ENCODE measurements at regions not wholly inside any gene's neighbourhood (a gene's known extent, or its start where the extent isn't known, plus 50 kb on each side); places are given as distances from the start of the nearest gene placed in this dataset.

GRCh38 chr7:145909991-145910513 is 206.5 kb upstream of the CNTNAP2 start:
- Histone ChIP-seq H2BK12ac (ENCODE audit: low read depth, low read length) (no peak overlapping the region), H4K91ac (replicated peaks; ENCODE audit: insufficient read length, low read length) (no peak overlapping the region), H2BK120ac (replicated peaks; ENCODE audit: low read depth, low read length) (no peak overlapping the region), H2AK5ac (ENCODE audit: low read depth, low read length) (no peak overlapping the region), H2BK20ac (ENCODE audit: low read length) (no peak overlapping the region), H3K79me1 (ENCODE audit: low read depth, low read length) (no peaks in the 10 kb centered on the region), H2AFZ (ENCODE audit: low read length) (no peak overlapping the region), H3K18ac (ENCODE audit: extremely low read depth, low read length) (no peak overlapping the region), H3K4me3 (ENCODE audit: extremely low read depth in 1 of 4, insufficient read depth in 2 of 4, low read depth in 3 of 4, low read length in 4 of 4) (no peak overlapping the region), H4K8ac (ENCODE audit: extremely low read depth, insufficient read depth, low read length) (no peak overlapping the region), H3K23me2 (ENCODE audit: low read depth, low read length) (no peaks in the 10 kb centered on the region; the same call in 1 of the 2 replicates), H3K14ac (ENCODE audit: insufficient read length) (no peak overlapping the region), H4K20me1 (replicated peaks in 1 of 2; ENCODE audit: control insufficient read depth in 1 of 2, insufficient read depth in 2 of 2, low read length in 2 of 2) (no peaks in the 10 kb centered on the region), H3K23ac (ENCODE audit: insufficient read length) (no peak overlapping the region), H3K9me3 (ENCODE audit: insufficient read depth in 2 of 2, low read depth in 1 of 2, low read length in 1 of 2) (no peaks in the 10 kb centered on the region), H2BK5ac (ENCODE audit: low read depth, low read length) (no peak overlapping the region), H3K36me3 (ENCODE audit: control insufficient read depth in 2 of 4, insufficient read depth in 4 of 4, low read length in 3 of 4) (no peaks in the 10 kb centered on the region), H3K56ac (replicated peaks; ENCODE audit: insufficient read length, low read depth, low read length) (no peak overlapping the region), H3K27ac (ENCODE audit: low read depth, low read length) (no peak overlapping the region), H3K4me1 (replicated peaks in 1 of 4; ENCODE audit: control insufficient read depth in 3 of 4, insufficient read depth in 4 of 4, low read length in 3 of 4) (no peaks in the 10 kb centered on the region), H3K9ac (replicated peaks in 1 of 4; ENCODE audit: extremely low read depth in 1 of 4, low read depth in 3 of 4, low read length in 3 of 4) (no peak overlapping the region), H3K27me3 (replicated peaks in 1 of 4; ENCODE audit: control insufficient read depth in 3 of 4, extremely low read depth in 1 of 4, insufficient read depth in 3 of 4, low read length in 3 of 4) (no peaks in the 10 kb centered on the region), H3K4me2 (ENCODE audit: insufficient read depth in 1 of 2, low read depth in 2 of 2, low read length in 2 of 2) (no peak overlapping the region), H2BK15ac (ENCODE audit: low read length) (no peak overlapping the region), H3K79me2 (ENCODE audit: control insufficient read depth in 1 of 2, insufficient read depth in 2 of 2, low read length in 2 of 2) (no peaks in the 10 kb centered on the region), H3K4ac (replicated peaks; ENCODE audit: insufficient read length, low read depth, low read length) (no peak overlapping the region), H4K5ac (ENCODE audit: insufficient read length, low read depth, low read length) (no peak overlapping the region)
- DNase-seq (ENCODE audit: low read depth in 1 of 2, low spot score in 2 of 2): no peak
- 92% methylated on average over 3 of the region's 3 CpGs; no CpG with 5 or more reads in 1 of the 2 experiments for WGBS, 2 experiments (ENCODE audit: extremely low coverage in 1 of 2, insufficient coverage in 1 of 2, insufficient read length in 1 of 2, insufficient replicate concordance in 2 of 2, low coverage in 1 of 2, low lambda C conversion rate in 2 of 2, missing lambda C conversion rate in 1 of 2)
- ChIA-PET POLR2A (ENCODE audit: partially characterized antibody) (no interaction called here), CTCF (ENCODE audit: partially characterized antibody) (no interaction called here)
- no peak for FAIRE-seq
- TF ChIP-seq SP4 (IDR thresholded peaks at IDR 0.05; ENCODE audit: low read length): no peak
- TF ChIP-seq KDM5A (IDR thresholded peaks at IDR 0.05; ENCODE audit: low read length): no peak
- TF ChIP-seq POLR2AphosphoS5 (IDR thresholded peaks at IDR 0.05; ENCODE audit: low read depth, low read length): no peak
- TF ChIP-seq NANOG (IDR thresholded peaks at IDR 0.05; ENCODE audit: insufficient read depth, low read depth, low read length, poor library complexity, severe bottlenecking): no peak
- TF ChIP-seq CBX5 (IDR thresholded peaks at IDR 0.05; ENCODE audit: low read depth, low read length): no peak
- TF ChIP-seq RFX5 (IDR thresholded peaks at IDR 0.05; ENCODE audit: borderline replicate concordance, low read depth, low read length): no peak
- no peak for TF ChIP-seq YY1 (IDR thresholded peaks at IDR 0.05; ENCODE audit: low read depth, low read length)
- TF ChIP-seq SP1 (IDR thresholded peaks at IDR 0.05; ENCODE audit: low read depth, low read length): no peak
- no peak for TF ChIP-seq NRF1 (IDR thresholded peaks at IDR 0.05; ENCODE audit: low read depth, low read length)
- no peak for TF ChIP-seq EZH2 (IDR thresholded peaks at IDR 0.05; ENCODE audit: low read depth, low read length, severe bottlenecking)
- TF ChIP-seq EP300 (IDR thresholded peaks at IDR 0.05; ENCODE audit: borderline replicate concordance in 1 of 2, low read depth in 2 of 2, low read length in 2 of 2): no peak
- no peak for TF ChIP-seq CHD1 (IDR thresholded peaks at IDR 0.05; ENCODE audit: low read depth, low read length)
- TF ChIP-seq SUZ12 (IDR thresholded peaks at IDR 0.05; ENCODE audit: low read length): no peak
- TF ChIP-seq CHD2 (IDR thresholded peaks at IDR 0.05; ENCODE audit: low read length): no peak
